PC-9 (cell line): ENCODE measurements at regions not wholly inside any gene's neighbourhood (a gene's known extent, or its start where the extent isn't known, plus 50 kb on each side); places are given as distances from the start of the nearest gene placed in this dataset.

ENCODE experiments used
- CTCF ChIP-seq: fragments of 200-600 bp; sonication (generic); conservative IDR thresholded peaks from 2 replicates; pipeline ENCODE4 v1.6.1; 2017; ENCODE audit warnings: mixed run types, antibody characterized with exemption, mild to moderate bottlenecking, moderate library complexity
- EZH2 ChIP-seq: fragments of 200-600 bp; sonication (generic); IDR thresholded peaks from 2 replicates; pipeline ENCODE4 v1.8.0; 2017; ENCODE audit warnings: antibody characterized with exemption, low read depth

- TF ChIP-seq CTCF (no peak), EZH2 (no peak)
Observed at GRCh38 chr9:71607461-71607881, 160.8 kb downstream of the CEMIP2 start.
